Hepatocyte (in vitro differentiated cells): ENCODE measurements at regions not wholly inside any gene's neighbourhood (a gene's known extent, or its start where the extent isn't known, plus 50 kb on each side); places are given as distances from the start of the nearest gene placed in this dataset.

Experiments
- DNase-seq: peaks from one replicate; pipeline ENCODE4 v3.0.0-alpha.2; 2016; ENCODE audit warnings: low spot score
- H2AFZ ChIP-seq: fragments of 200-600 bp; sonication (generic); 2 replicates; pipeline ENCODE4 v1.6.0; 2016; ENCODE audit warnings: antibody characterized with exemption, mild to moderate bottlenecking
- H3K27ac ChIP-seq: fragments of 200-600 bp; sonication (generic); 2 replicates; pipeline ENCODE4 v1.5.1; 2016; ENCODE audit warnings: mild to moderate bottlenecking
- H3K27me3 ChIP-seq: fragments of 200-600 bp; sonication (generic); 2 replicates; pipeline ENCODE4 v1.6.1; 2016
- H3K36me3 ChIP-seq: fragments of 200-600 bp; sonication (generic); replicated peaks from 2 replicates; pipeline ENCODE4 v1.5.1; 2016; ENCODE audit warnings: low read depth; ENCODE audit not compliant: insufficient read depth
- H3K4me1 ChIP-seq: fragments of 200-600 bp; sonication (generic); 2 replicates; pipeline ENCODE4 v1.5.1; 2016; ENCODE audit warnings: mild to moderate bottlenecking, moderate library complexity; ENCODE audit not compliant: insufficient read depth
- H3K4me2 ChIP-seq: fragments of 200-600 bp; sonication (generic); 2 replicates; pipeline ENCODE4 v1.6.0; 2016
- H3K4me3 ChIP-seq: fragments of 200-600 bp; sonication (generic); 2 replicates; pipeline ENCODE4 v1.5.1; 2016; ENCODE audit warnings: mild to moderate bottlenecking
- H3K79me2 ChIP-seq: fragments of 200-600 bp; sonication (generic); 2 replicates; pipeline ENCODE4 v1.6.0; 2017; ENCODE audit warnings: mild to moderate bottlenecking
- H3K9me2 ChIP-seq: fragments of 200-600 bp; sonication (generic); replicated peaks from 2 replicates; pipeline ENCODE4 v1.6.0; 2017; ENCODE audit warnings: mild to moderate bottlenecking; ENCODE audit not compliant: insufficient read depth
- H3K9me3 ChIP-seq: fragments of 200-600 bp; sonication (generic); 2 replicates; pipeline ENCODE4 v1.5.1; 2016; ENCODE audit warnings: low read depth, mild to moderate bottlenecking
- H4K20me1 ChIP-seq: fragments of 200-600 bp; sonication (generic); 2 replicates; pipeline ENCODE4 v1.6.0; 2016; ENCODE audit warnings: mild to moderate bottlenecking; ENCODE audit not compliant: insufficient read depth, poor library complexity, severe bottlenecking
- EZH2 ChIP-seq: fragments of 200-600 bp; sonication (generic); IDR thresholded peaks from 2 replicates; pipeline ENCODE4 v1.6.1; 2016; ENCODE audit warnings: antibody characterized with exemption, mild to moderate bottlenecking, borderline replicate concordance
- EZH2phosphoT487 ChIP-seq: fragments of 200-600 bp; sonication (generic); IDR thresholded peaks from one replicate; pipeline ENCODE4 v1.6.1; 2018; ENCODE audit warnings: antibody characterized with exemption, mild to moderate bottlenecking, low read depth, moderate library complexity; ENCODE audit not compliant: unreplicated experiment, severe bottlenecking
- WGBS: methylation state at CpG from one replicate; pipeline ENCODE4 v1.1.6; 2016; ENCODE audit warnings: low lambda C conversion rate; ENCODE audit errors: missing lambda C conversion rate; 5-methylcytosine and 5-hydroxymethylcytosine counted together
- TF ChIP-seq, protein P1 (sequence below): fragments of 200-600 bp; sonication (generic); IDR thresholded peaks from 2 replicates; pipeline ENCODE4 v1.5.1; 2016; ENCODE audit warnings: antibody characterized with exemption, mild to moderate bottlenecking; ENCODE audit not compliant: poor library complexity

- Histone ChIP-seq H3K27ac (no peak overlapping the region), H2AFZ (no peak overlapping the region), H3K27me3 (no peaks in the 10 kb centered on the region), H3K9me2 (no peaks in the 10 kb centered on the region), H4K20me1 (no peaks in the 10 kb centered on the region), H3K4me2 (no peak overlapping the region), H3K36me3 (no peaks in the 10 kb centered on the region), H3K9me3 (no peaks in the 10 kb centered on the region), H3K4me1 (no peaks in the 10 kb centered on the region), H3K79me2 (no peaks in the 10 kb centered on the region), H3K4me3 (no peak overlapping the region)
- WGBS, result 88% methylated on average over 11 of the region's 11 CpGs
- no peak for DNase-seq
- TF ChIP-seq EZH2, result no peak
- TF ChIP-seq EZH2phosphoT487, result no peak
- TF ChIP-seq, protein P1, sequence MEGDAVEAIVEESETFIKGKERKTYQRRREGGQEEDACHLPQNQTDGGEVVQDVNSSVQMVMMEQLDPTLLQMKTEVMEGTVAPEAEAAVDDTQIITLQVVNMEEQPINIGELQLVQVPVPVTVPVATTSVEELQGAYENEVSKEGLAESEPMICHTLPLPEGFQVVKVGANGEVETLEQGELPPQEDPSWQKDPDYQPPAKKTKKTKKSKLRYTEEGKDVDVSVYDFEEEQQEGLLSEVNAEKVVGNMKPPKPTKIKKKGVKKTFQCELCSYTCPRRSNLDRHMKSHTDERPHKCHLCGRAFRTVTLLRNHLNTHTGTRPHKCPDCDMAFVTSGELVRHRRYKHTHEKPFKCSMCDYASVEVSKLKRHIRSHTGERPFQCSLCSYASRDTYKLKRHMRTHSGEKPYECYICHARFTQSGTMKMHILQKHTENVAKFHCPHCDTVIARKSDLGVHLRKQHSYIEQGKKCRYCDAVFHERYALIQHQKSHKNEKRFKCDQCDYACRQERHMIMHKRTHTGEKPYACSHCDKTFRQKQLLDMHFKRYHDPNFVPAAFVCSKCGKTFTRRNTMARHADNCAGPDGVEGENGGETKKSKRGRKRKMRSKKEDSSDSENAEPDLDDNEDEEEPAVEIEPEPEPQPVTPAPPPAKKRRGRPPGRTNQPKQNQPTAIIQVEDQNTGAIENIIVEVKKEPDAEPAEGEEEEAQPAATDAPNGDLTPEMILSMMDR, result no peak
These were observed 517.5 kb downstream of the PREX1 start for GRCh38 chr20:48310305-48310704.

GRCh38 chr20:48309293-48309692, 518.5 kb downstream of the PREX1 start:
- no peak overlapping the region for H2AFZ ChIP-seq
- no peaks in the 10 kb centered on the region for H3K36me3 ChIP-seq
- no peak overlapping the region for H3K4me3 ChIP-seq
- DNase-seq, result no peak
- no peak overlapping the region for H3K4me2 ChIP-seq
- no peaks in the 10 kb centered on the region for H3K27me3 ChIP-seq
- H4K20me1 ChIP-seq, result no peaks in the 10 kb centered on the region
- H3K9me3 ChIP-seq, result no peaks in the 10 kb centered on the region
- H3K27ac ChIP-seq, result no peak overlapping the region
- WGBS, result 85% methylated on average over 5 of the region's 5 CpGs
- TF ChIP-seq EZH2phosphoT487 (no peak), EZH2 (no peak)
- TF ChIP-seq, protein P1, result no peak
- no peaks in the 10 kb centered on the region for H3K9me2 ChIP-seq
- no peaks in the 10 kb centered on the region for H3K79me2 ChIP-seq
- H3K4me1 ChIP-seq, result no peaks in the 10 kb centered on the region

GRCh38 chr20:48308882-48309281, 518.9 kb downstream of the PREX1 start:
- no peaks in the 10 kb centered on the region for H3K27me3 ChIP-seq
- no peak overlapping the region for H2AFZ ChIP-seq
- no peak overlapping the region for H3K4me3 ChIP-seq
- no peak overlapping the region for H3K27ac ChIP-seq
- no peaks in the 10 kb centered on the region for H3K4me1 ChIP-seq
- TF ChIP-seq EZH2 (no peak), EZH2phosphoT487 (no peak)
- TF ChIP-seq, protein P1, result no peak
- no peaks in the 10 kb centered on the region for H3K9me3 ChIP-seq
- H3K36me3 ChIP-seq, result no peaks in the 10 kb centered on the region
- DNase-seq, result no peak
- WGBS, result 52% methylated on average over 6 of the region's 6 CpGs
- no peaks in the 10 kb centered on the region for H3K79me2 ChIP-seq
- no peaks in the 10 kb centered on the region for H4K20me1 ChIP-seq
- H3K9me2 ChIP-seq, result no peaks in the 10 kb centered on the region
- H3K4me2 ChIP-seq, result no peak overlapping the region
